ENCODE measurements at regions not wholly inside any gene's neighbourhood (a gene's known extent, or its start where the extent isn't known, plus 50 kb on each side); places are given as distances from the start of the nearest gene placed in this dataset.

DNA sequence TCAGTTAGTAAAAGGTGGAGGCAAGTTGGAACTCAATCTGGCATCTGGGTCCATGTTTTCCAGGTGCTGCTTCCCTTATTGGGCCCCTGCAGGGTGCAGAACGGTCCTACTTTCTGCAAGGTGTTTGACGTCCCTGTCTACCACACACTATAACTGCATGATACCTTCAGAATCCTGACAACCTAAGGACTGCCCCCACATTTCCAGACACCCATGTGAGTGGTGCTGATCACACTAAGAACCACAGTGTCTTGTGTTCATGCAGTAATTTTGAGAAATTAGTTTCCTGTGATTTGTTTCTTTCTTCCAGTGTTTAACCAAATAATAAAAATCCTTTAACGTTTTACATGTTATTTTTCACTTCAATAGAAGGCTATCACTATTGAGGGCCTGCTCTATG is 121.1 kb upstream of the MDM1 start:
- TF ChIP-seq, protein P1, sequence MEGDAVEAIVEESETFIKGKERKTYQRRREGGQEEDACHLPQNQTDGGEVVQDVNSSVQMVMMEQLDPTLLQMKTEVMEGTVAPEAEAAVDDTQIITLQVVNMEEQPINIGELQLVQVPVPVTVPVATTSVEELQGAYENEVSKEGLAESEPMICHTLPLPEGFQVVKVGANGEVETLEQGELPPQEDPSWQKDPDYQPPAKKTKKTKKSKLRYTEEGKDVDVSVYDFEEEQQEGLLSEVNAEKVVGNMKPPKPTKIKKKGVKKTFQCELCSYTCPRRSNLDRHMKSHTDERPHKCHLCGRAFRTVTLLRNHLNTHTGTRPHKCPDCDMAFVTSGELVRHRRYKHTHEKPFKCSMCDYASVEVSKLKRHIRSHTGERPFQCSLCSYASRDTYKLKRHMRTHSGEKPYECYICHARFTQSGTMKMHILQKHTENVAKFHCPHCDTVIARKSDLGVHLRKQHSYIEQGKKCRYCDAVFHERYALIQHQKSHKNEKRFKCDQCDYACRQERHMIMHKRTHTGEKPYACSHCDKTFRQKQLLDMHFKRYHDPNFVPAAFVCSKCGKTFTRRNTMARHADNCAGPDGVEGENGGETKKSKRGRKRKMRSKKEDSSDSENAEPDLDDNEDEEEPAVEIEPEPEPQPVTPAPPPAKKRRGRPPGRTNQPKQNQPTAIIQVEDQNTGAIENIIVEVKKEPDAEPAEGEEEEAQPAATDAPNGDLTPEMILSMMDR (IDR thresholded peaks at IDR 0.05; ENCODE audit: control insufficient read depth, extremely low read depth, insufficient read depth) = no peak
- H3K4me3 ChIP-seq (ENCODE audit: low read depth, low read length) = no peak overlapping the region
- no peak for DNase-seq (ENCODE audit: low read depth)

DNA sequence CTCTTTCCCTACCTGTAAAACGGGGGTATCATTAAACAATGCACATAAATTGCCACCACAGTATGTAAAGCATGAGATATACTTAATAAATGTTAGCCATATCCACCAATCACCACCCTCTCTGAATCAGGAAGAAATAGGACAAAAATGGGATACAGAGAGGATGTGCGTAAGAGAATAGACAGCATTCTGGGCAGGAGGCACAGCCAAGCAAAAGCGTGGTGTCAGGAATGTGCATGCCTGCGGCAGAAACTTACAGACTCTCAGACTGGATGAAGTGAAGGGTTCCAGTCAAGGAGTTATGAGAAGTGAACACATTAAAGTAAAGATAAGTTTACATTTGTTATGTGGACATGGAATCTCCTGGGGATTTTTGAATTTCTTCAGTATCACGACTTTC is 121.7 kb upstream of the MDM1 start:
- DNase-seq (ENCODE audit: low read depth) = no peak
- H3K4me3 ChIP-seq (ENCODE audit: low read depth, low read length) = no peak overlapping the region
- TF ChIP-seq, protein P1 (IDR thresholded peaks at IDR 0.05; ENCODE audit: control insufficient read depth, extremely low read depth, insufficient read depth) = no peak

DNA sequence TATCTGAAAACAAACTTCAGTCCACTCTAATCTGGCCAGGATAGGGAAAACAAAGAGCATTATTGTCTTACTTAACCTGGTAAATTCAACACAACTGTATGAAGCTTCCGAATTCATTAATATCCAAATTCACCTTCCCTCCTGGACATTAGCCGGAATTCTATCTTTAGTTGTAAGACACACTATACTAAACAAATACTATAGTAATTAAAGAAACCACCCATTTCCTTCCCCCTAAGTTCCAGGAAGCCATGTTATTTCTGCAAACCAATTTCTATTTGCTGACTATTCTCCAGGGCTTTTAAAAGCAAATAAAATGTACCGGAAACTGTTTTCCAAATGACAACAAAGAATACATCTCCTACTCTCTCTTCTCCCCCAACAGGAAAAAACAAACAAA is 122.7 kb upstream of the MDM1 start:
- H3K4me3 ChIP-seq (ENCODE audit: low read depth, low read length) = no peak overlapping the region
- no peak for DNase-seq (ENCODE audit: low read depth)
- TF ChIP-seq, protein P1 (IDR thresholded peaks at IDR 0.05; ENCODE audit: control insufficient read depth, extremely low read depth, insufficient read depth) = no peak

DNA sequence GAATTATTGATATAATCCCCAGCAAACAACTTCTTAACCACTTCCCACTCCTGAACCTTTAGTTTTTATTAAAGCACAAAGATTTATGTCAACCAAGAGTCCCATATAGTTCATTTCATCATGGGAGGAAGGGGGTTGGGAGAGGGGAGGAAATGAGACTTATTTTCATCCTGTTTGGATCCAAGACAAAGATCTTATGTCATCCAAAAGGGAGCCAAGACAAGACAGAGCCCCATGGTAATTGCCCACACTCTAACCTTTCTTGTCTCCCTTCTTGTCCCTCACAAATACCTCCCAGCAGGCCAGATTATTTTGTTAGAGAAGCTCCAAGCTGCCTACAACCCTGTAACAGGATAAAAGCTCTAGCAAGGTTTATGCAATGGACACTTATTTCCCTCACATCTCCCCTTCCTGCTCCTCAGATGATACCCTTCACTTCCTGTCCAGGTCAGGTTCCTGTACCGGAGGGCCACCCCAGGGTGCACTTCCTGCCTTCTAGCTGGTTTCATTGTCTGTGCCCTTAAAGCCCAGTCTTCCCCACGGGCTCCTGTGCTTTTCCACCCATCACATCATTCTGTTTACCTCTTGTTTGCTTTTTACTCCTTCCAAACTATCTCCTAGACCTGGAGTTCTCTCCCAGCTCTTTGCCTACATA is 123.7 kb upstream of the MDM1 start:
- no peak for DNase-seq (ENCODE audit: low read depth)
- H3K4me3 ChIP-seq (ENCODE audit: low read depth, low read length) = no peak overlapping the region
- TF ChIP-seq, protein P1 (IDR thresholded peaks at IDR 0.05; ENCODE audit: control insufficient read depth, extremely low read depth, insufficient read depth) = no peak

DNA sequence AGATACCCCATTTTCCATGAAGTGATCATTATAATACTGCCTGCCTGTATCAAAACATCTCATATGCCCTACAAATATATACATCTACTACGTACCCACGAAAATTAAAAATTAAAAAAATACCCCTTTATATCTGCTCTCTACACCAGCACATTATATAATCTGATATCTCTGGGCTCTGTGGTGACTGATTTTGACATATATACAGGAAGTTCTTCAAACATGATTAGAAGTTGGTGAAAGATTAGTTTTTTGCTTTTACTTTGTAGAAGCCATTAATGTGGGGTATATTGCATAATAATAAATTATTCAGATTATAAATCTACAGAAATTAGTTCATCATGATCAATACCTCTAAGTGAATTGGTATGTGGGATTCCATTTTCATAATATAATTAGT is 126.7 kb upstream of the MDM1 start:
- TF ChIP-seq, protein P1 (IDR thresholded peaks at IDR 0.05; ENCODE audit: control insufficient read depth, extremely low read depth, insufficient read depth) = no peak
- H3K4me3 ChIP-seq (ENCODE audit: low read depth, low read length) = no peak overlapping the region
- no peak for DNase-seq (ENCODE audit: low read depth)

DNA sequence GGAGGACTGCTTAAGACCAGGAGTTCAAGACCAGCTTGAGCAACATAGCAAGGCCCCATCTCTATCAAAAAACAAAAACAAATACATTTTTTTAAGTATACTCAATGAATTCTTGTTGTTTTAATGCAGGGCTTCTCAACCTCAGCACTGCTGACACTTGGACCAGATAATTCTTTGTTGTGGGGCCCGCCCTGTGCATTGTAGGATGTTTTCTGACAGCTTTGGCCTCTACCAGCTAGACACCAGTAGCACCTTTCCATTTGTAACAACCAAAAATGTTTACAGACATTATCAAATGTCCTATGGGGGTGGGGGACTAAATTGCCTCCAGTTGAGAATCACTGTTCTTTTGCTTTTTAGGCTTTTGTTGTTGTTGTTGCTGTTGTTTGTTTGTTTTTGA is 128.1 kb upstream of the MDM1 start:
- no peak overlapping the region for H3K4me3 ChIP-seq (ENCODE audit: low read depth, low read length)
- DNase-seq (ENCODE audit: low read depth) = no peak
- TF ChIP-seq, protein P1 (IDR thresholded peaks at IDR 0.05; ENCODE audit: control insufficient read depth, extremely low read depth, insufficient read depth) = no peak

DNA sequence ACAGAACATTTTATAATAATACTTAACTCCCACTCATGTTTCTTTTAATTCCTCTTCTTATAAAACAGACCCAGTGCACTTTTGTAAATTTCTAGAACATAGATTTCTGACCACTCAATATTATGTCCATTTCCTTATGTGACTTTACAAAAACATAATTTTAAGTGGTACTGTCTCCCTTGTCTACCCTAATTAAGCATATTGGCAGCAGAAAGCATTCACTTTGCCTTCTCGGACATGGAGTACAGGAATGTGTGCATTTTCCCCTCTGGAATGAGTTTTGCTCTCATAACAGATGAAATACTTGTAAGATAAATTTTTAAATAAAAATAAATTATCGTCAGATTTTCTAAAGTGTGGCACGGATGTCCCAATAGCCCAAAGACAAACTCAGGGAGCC is 129.5 kb upstream of the MDM1 start:
- TF ChIP-seq, protein P1 (IDR thresholded peaks at IDR 0.05; ENCODE audit: control insufficient read depth, extremely low read depth, insufficient read depth) = no peak
- H3K4me3 ChIP-seq (ENCODE audit: low read depth, low read length) = no peak overlapping the region
- no peak for DNase-seq (ENCODE audit: low read depth)

Measured in LNCaP clone FGC (cell line).